Gastrocnemius medialis (tissue), 4 donors: ENCODE measurements at regions not wholly inside any gene's neighbourhood (a gene's known extent, or its start where the extent isn't known, plus 50 kb on each side); places are given as distances from the start of the nearest gene placed in this dataset.

ENCODE experiments used
- CTCF ChIP-seq, 5 experiments: fragments of 450-650 bp in 3 of 5; fragments of 200-600 bp in 2 of 5; sonication (generic) in 2 of 5; IDR thresholded peaks in 4 of 5; conservative IDR thresholded peaks in 1 of 5; 1 replicate in 4 of 5; 2 replicates in 1 of 5; pipeline ENCODE4 v1.5.1; 2016 to 2019; ENCODE audit warnings: antibody characterized with exemption in 5 of 5, mild to moderate bottlenecking in 3 of 5, moderate library complexity in 3 of 5
- POLR2A ChIP-seq, 2 donors: fragments of 450-650 bp; IDR thresholded peaks; one replicate each; pipeline ENCODE4 v1.6.1; 2017; ENCODE audit warnings: antibody characterized with exemption in 2 of 2, mild to moderate bottlenecking in 2 of 2, moderate library complexity in 2 of 2

GRCh38 chr13:67351114-67351513 is 121.0 kb upstream of the PCDH9 start:
- TF ChIP-seq CTCF (IDR thresholded peaks at IDR 0.05 in 4 of 5, conservative IDR thresholded peaks at IDR 0.05 in 1 of 5), result no peak
- TF ChIP-seq POLR2A (IDR thresholded peaks at IDR 0.05), result no peak
